Stomach (tissue), 4 donors: ENCODE measurements at regions not wholly inside any gene's neighbourhood (a gene's known extent, or its start where the extent isn't known, plus 50 kb on each side); places are given as distances from the start of the nearest gene placed in this dataset.

ENCODE experiments used
- POLR2AphosphoS5 ChIP-seq, 3 donors: sonication (generic); formaldehyde crosslinking; IDR thresholded peaks; one replicate each; pipeline ENCODE4 v1.6.1; 2016; ENCODE audit warnings: antibody characterized with exemption in 3 of 3
- TF ChIP-seq, protein P1 (sequence below), 7 experiments: fragments of 450-650 bp in 4 of 7; fragments of 200-600 bp in 3 of 7; sonication (generic) in 3 of 7; IDR thresholded peaks; one replicate each; pipeline ENCODE4 v1.5.1; 2016 to 2019; ENCODE audit warnings: antibody characterized with exemption in 7 of 7, control low read depth in 2 of 7, mild to moderate bottlenecking in 1 of 7

DNA sequence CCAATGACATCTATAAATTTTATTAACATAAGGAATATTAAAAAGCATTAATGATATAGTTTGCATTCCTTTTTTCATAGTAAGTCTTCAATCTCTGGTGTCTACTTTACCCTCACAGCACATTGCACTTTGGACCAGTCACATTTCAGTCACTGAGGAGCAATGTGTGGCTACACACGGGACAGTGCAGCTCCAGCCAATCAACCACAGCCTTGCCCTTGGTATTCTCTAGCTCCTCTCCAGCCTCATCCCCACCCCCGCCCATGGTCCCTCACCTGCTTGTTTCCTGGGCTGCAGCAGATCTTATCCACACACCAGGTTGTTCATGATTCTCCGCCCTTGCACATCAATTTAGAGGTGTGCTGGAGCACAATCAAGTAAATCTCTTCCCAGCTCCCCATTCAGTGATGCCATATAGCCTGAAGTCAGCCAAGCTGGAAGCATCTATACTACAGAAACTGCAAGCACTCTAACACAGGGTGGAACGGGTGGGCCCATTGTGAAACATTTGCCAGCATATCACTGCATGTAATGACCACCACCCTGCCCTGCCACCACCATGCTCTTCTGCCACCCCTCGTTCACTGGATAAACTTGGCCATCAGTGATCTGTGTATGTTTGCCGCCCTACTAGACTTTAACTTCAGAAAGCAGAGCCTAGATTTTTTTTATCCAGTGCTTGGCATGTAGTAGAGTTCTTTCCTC, 93.0 kb upstream of the SLC44A3 start:
- TF ChIP-seq, protein P1, sequence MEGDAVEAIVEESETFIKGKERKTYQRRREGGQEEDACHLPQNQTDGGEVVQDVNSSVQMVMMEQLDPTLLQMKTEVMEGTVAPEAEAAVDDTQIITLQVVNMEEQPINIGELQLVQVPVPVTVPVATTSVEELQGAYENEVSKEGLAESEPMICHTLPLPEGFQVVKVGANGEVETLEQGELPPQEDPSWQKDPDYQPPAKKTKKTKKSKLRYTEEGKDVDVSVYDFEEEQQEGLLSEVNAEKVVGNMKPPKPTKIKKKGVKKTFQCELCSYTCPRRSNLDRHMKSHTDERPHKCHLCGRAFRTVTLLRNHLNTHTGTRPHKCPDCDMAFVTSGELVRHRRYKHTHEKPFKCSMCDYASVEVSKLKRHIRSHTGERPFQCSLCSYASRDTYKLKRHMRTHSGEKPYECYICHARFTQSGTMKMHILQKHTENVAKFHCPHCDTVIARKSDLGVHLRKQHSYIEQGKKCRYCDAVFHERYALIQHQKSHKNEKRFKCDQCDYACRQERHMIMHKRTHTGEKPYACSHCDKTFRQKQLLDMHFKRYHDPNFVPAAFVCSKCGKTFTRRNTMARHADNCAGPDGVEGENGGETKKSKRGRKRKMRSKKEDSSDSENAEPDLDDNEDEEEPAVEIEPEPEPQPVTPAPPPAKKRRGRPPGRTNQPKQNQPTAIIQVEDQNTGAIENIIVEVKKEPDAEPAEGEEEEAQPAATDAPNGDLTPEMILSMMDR (IDR thresholded peaks at IDR 0.05), result no peak
- TF ChIP-seq POLR2AphosphoS5 (IDR thresholded peaks at IDR 0.05), result no peak
